Parathyroid adenoma (tissue), 2 donors: ENCODE measurements at regions not wholly inside any gene's neighbourhood (a gene's known extent, or its start where the extent isn't known, plus 50 kb on each side); places are given as distances from the start of the nearest gene placed in this dataset.

Experiments
- H2AFZ ChIP-seq: fragments of 300-600 bp; sonication (generic); one replicate; pipeline ENCODE4 v1.7.0; 2017; ENCODE audit warnings: antibody characterized with exemption, mild to moderate bottlenecking
- H3K27ac ChIP-seq: fragments of 300-600 bp; sonication (generic); one replicate; pipeline ENCODE4 v1.7.0; 2017
- H3K27me3 ChIP-seq: fragments of 300-600 bp; sonication (generic); one replicate; pipeline ENCODE4 v1.7.0; 2017; ENCODE audit warnings: low read length; ENCODE audit not compliant: control insufficient read depth, insufficient read depth
- H3K36me3 ChIP-seq: fragments of 300-600 bp; sonication (generic); one replicate; pipeline ENCODE4 v1.7.0; 2017; ENCODE audit warnings: low read length; ENCODE audit not compliant: control insufficient read depth, insufficient read depth
- H3K4me1 ChIP-seq: fragments of 300-600 bp; sonication (generic); one replicate; pipeline ENCODE4 v1.7.0; 2017; ENCODE audit warnings: control low read depth
- H3K4me2 ChIP-seq: fragments of 300-600 bp; sonication (generic); one replicate; pipeline ENCODE4 v1.7.0; 2017; ENCODE audit warnings: low read length
- H3K4me3 ChIP-seq: fragments of 300-600 bp; sonication (generic); one replicate; pipeline ENCODE4 v1.7.0; 2017; ENCODE audit warnings: low read depth, low read length
- H3K79me2 ChIP-seq: fragments of 300-600 bp; sonication (generic); one replicate; pipeline ENCODE4 v1.7.0; 2017; ENCODE audit warnings: control low read depth
- H3K9ac ChIP-seq: fragments of 300-600 bp; sonication (generic); one replicate; pipeline ENCODE4 v1.7.0; 2017; ENCODE audit warnings: mild to moderate bottlenecking
- H3K9me3 ChIP-seq: fragments of 300-600 bp; sonication (generic); one replicate; pipeline ENCODE4 v1.7.0; 2017; ENCODE audit warnings: low read length; ENCODE audit not compliant: control insufficient read depth
- CTCF ChIP-seq: fragments of 300-600 bp; sonication (generic); IDR thresholded peaks from one replicate; pipeline ENCODE4 v1.7.0; 2017; ENCODE audit warnings: antibody characterized with exemption, mild to moderate bottlenecking
- donor health status: primary hyperparathyroidism.

GRCh38 chr4:53783208-53783859 is 192.0 kb upstream of the LNX1 start:
- Histone ChIP-seq H3K4me2 (no peak overlapping the region), H3K36me3 (no peaks in the 10 kb centered on the region), H2AFZ (no peak overlapping the region), H3K4me3 (no peak overlapping the region), H3K79me2 (no peaks in the 10 kb centered on the region), H3K4me1 (no peaks in the 10 kb centered on the region), H3K9me3 (no peaks in the 10 kb centered on the region), H3K27ac (no peak overlapping the region), H3K9ac (no peak overlapping the region), H3K27me3 (no peaks in the 10 kb centered on the region)
- TF ChIP-seq CTCF: no peak

DNA sequence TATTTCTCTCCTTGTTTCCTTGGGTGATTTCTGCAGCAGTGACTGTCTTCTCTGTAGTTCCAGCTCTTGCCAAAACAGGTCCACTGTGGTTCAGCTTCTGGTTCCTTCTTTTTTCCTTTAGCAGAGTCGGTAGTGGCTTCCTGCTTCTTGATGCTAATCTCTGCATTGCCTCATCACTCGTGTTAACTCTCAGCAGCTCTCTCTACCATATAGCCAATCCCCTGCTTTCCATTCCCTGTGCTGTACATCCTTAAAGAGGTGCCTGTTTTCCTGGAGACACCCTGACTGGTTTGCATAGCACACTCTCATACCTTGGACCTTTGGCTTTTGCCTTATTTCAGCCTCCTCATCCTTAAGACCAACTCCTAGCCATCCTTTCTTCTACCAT is 191.2 kb upstream of the LNX1 start:
- Histone ChIP-seq H3K9ac (no peak overlapping the region), H2AFZ (no peak overlapping the region), H3K36me3 (no peaks in the 10 kb centered on the region), H3K9me3 (no peaks in the 10 kb centered on the region), H3K4me3 (no peak overlapping the region), H3K4me1 (no peaks in the 10 kb centered on the region), H3K27ac (no peak overlapping the region), H3K79me2 (no peaks in the 10 kb centered on the region), H3K27me3 (no peaks in the 10 kb centered on the region), H3K4me2 (no peak overlapping the region)
- TF ChIP-seq CTCF: no peak

- no peak for TF ChIP-seq CTCF
- H3K27ac ChIP-seq: no peak overlapping the region
Measured at GRCh38 chr4:53781629-53782457, 190.6 kb upstream of the LNX1 start.

DNA sequence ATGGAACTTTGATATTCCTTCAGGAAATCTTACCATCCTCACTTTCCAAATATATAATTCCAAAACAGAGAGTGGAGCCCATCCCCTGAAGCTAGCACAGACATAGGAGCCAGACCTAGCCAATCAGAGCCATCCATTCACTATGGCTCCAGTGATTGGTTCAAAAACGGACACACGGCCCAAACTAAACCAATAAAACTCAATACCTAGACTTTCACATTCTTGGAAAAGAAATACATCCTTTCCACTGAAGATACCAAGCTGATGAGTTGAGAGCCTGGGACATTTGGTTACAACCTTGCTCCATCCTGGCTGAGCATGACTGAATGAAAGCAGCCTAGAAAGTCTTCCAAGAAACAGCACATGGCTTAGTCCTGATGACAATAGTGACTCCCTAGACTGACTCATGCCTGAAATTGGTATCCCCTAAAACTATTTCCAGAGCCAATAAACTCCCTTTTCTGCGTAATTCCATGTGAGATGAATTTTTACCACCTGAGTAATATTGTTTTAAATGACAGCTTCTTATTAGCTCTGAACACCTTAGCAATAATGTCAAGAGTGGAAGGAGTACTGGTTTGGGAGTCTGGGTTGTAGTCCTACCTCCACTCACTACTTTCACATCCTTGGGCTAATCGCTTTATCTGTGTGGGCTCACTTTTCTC is 189.6 kb upstream of the LNX1 start:
- Histone ChIP-seq H3K4me3 (no peak overlapping the region), H3K36me3 (no peaks in the 10 kb centered on the region), H3K9ac (no peak overlapping the region), H3K4me1 (no peaks in the 10 kb centered on the region), H3K27ac (no peak overlapping the region), H3K4me2 (no peak overlapping the region), H3K27me3 (no peaks in the 10 kb centered on the region), H3K79me2 (no peaks in the 10 kb centered on the region), H2AFZ (no peak overlapping the region), H3K9me3 (no peaks in the 10 kb centered on the region)
- no peak for TF ChIP-seq CTCF

More at GRCh38 chr4:53781629-53782457, 190.6 kb upstream of the LNX1 start:
- Histone ChIP-seq H2AFZ (no peak overlapping the region), H3K9me3 (no peaks in the 10 kb centered on the region), H3K9ac (no peak overlapping the region), H3K4me1 (no peaks in the 10 kb centered on the region), H3K79me2 (no peaks in the 10 kb centered on the region), H3K36me3 (no peaks in the 10 kb centered on the region), H3K27me3 (no peaks in the 10 kb centered on the region), H3K4me2 (no peak overlapping the region), H3K4me3 (no peak overlapping the region)
